Midbrain (tissue), 1 donor: ENCODE measurements at regions not wholly inside any gene's neighbourhood (a gene's known extent, or its start where the extent isn't known, plus 50 kb on each side); places are given as distances from the start of the nearest gene placed in this dataset.

Experiments
- DNase-seq: peaks from one replicate; lab custom pipeline; 2025; lab: John Stamatoyannopoulos, UW

DNA sequence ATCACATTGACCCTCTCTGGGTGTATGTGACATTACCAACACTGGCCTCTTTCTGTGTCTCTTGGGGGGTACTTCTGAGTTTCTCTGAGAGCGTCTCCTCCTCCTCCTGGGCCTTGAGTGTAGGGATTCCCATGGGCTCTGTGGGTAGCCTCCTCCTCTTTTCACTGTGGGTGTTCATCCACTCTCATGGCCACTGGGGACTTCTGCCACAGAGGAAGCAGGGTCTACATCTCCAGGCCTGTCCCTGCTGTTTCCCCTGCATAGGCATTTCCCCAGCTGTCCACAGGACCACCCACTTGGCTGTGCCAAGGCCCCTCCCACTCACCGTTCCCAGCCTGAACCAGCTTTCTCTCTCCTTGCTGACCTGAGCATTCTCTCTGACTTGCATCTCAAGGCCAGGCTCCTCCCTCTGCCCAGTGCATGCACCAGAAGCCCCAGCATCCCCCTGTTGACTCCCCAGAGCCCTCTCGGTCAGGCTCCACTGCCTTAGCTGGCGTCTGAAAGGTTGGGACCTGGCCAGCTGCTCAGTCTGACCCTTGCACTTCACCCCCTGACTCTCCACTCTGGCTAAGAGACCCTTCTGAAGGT, 487.6 kb downstream of the GLRX3 start:
- DNase-seq = no peak

DNA sequence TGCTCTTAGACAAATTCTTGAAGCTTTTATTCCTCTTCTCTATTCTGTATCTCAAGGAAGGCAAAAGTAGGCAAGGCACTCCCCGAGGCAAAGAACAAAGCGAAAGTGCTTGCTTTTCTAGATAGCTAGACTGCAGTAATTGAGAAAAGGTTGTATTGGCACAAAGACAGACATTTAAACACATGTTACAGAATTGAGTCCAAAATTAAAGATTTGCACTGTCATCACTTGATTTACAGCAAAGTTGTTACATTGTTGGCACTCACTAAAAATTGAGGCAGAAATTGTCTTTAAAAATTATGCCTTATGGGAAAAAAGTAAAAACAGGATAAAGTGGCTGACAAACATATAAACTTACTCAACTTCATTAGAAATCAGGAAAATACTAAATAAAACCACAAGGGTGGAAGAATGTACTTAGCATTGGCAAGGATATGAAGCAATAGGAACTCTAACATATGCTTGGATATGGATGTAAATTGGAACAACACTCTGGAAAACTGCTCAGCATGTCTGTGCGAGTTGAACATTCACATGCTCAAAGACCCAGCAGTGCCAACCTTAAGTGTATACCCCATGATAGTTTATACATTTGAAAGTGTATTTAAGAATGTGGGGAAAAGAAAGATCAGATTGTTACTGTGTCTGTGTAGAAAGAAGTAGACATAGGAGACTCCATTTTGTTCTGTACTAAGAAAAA, 491.3 kb downstream of the GLRX3 start:
- no peak for DNase-seq

DNA sequence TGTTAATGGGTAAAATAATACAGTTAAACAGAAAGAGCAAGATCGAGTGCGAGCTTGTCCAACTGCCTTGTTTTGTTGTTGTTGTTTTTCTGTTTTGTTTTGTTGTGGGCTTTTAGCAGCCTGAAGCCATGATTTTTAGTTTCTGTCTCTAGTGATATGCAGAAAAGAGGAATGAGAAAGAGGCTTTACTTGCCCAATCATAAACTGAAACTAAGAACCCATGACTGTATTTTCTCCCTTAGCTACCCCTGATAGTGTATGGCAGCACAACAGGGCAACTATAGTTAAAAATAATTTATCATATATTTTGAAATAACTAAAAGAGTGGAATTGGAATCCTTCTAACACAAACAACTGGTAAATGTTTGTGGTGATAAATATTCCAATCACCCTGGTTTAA, 493.9 kb downstream of the GLRX3 start:
- no peak for DNase-seq

DNA sequence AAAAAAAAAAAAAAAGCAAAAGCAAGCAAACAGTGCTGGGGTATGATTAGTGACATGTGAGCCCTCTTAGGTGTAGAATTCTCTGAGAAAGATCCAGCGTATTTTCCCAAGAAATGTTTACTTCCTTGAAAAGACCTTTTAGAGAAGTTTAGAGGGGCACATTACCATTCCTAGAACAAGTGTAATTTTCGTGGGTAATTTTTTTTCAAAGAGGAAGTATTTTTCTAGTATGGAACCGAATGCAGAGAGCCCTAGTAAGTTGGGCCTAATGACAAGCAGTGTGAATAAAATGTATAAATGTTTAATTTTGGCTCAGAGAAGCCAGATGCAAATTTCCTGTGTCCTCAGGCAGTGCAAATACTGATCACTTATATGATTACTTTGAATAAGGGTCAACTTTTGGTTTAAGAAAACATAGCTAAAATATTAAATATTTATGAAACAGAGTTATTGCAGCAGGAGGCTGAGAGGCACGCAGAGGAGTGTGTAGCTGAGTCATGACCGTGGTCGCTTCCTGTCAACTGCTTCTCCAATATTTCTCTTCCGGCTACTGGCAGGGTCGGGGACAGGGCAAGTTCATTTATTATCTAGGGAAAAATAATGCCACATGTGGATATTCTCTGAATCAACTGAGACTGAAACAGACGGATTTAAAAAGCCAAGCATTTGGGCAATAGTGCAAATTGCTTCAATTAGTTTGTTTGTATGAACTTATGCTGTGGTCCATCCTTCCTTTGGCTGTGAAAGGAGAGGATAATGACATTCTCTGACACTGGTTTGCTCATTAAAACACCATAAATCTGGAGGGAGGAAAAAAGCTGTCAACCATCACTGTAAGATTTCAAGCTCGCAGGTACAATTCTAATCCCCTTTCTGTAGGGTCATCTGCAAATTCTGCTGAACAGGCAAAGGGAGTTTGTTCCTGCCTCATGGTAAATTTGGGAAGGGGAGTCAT, 495.2 kb downstream of the GLRX3 start:
- DNase-seq = no peak

DNA sequence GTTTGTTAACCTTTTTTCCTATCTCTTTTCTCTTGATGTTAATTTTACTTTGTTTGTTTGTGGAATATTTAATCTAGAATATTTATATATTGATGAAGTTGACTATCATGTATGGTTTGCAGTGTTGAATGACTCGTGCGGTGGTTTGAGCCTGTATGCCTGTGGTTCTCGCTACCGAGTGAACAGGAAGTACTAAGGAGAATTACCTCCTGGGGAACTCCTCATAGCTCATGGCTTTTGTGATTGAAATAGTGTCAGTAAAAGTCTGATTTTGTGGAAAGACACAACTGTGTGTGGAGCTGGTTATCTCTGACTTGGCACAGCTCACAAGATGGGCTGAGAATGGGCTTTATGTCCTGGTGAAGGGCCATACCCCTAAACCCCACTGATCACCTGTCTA, 498.6 kb downstream of the GLRX3 start:
- no peak for DNase-seq

DNA sequence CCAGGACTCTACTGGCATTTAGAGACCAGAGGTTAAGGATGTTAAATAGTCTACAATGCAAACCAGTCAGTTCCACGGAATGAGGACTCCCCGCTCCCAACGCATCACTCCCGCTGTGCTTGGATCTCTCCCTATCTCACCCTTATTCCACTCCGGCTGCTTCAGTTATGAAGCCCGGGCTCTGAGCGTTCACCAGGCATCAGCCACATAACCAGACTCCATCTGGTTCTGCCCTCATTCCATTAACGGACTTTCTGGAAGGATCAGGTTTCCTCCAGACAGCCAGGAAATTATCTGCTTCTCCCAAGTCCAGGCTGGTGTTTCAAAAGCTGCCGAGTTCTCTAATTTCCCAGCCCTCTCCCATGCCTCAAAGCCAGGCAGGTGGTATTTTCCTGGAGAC, 499.3 kb downstream of the GLRX3 start:
- DNase-seq = no peak

DNA sequence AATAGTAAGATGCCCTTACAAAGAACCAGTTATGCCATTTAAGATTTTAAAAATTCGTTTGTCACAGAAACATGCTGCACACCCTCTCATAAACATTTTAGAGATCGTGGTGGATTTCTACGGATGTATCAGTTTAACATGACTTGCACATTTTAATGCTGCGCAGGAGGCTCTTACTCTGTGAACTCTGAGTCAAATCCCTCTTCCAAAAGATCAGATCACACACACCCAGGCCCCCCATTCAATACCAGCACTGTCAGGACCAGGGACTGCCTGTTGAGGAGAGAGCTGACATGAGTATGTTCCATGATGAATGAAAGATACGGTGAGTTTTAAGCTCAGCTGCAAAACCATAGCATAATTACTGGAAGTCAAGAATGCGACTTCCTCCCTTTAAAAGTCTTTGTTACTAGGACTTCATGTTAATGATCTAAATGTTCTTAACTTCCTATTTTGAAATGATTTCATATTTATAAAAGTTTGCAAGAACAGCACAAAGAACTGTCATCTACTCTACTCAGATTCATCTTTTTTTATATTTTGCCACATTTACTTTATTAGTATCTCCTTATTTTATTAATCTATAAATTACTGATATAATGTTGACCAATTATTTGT, 500.2 kb downstream of the GLRX3 start:
- no peak for DNase-seq

DNA sequence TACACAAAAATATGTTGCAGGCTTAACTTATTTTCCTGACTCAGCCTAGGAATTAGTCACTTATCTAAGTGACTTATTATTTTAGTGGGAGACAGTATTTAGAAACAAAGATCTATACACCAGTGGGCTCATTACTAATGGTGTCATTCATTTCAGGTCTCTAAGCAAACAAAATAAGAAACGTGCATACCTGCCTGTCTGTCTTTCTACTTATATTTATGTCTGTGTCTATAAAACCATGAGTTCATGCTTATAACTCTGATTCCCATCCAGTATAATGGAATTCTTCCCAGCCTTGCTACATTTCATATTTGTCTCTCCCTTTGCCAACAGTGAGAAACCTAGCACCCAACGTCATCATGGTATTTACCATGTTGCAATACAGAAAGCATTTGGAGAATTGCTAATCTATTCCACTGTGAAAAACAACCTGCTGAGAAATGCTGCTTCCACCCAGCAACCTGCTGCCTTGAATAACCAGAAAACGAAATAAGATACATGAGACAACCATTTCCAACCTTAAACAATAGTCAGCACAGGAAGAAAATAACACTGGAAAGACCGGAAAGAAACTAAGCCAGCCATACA, 501.0 kb downstream of the GLRX3 start:
- DNase-seq = no peak

DNA sequence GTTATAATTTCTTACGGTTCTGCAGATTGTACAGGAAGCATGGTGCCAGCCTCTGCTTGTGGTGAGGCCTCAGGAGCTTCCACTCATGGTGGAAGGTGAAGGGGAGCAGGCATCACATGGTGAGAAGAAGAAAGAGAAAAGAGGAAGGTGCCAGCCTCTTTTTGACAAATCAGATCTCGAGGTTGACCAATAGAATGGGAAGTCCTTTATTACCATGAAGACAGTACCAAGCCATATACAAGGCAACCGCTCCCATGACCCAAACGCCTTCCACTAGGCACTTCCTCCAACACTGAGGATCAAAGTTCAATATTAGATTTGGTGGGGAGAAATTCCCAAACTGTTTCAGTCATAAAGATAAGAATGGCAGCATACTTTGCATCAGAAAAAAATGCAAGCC, 502.8 kb downstream of the GLRX3 start:
- DNase-seq = no peak

DNA sequence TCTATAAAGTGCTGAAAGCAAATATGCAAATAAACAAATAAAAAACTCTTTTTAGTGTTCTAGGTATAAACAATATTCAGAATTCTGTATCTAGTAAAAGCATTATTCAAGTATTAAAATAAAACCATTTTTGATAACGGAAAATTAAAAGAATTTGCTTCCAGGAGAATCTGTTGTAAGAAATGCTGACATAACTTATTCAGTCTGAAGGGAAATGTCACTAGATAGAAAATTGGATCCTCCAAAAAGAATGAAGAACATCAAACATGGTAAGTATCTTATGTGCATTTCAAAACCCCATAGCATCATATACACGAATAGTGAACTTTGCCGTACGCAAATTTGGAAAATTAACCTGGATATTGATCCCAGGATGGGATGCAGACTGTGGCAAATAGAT, 506.7 kb downstream of the GLRX3 start:
- DNase-seq = no peak

DNA sequence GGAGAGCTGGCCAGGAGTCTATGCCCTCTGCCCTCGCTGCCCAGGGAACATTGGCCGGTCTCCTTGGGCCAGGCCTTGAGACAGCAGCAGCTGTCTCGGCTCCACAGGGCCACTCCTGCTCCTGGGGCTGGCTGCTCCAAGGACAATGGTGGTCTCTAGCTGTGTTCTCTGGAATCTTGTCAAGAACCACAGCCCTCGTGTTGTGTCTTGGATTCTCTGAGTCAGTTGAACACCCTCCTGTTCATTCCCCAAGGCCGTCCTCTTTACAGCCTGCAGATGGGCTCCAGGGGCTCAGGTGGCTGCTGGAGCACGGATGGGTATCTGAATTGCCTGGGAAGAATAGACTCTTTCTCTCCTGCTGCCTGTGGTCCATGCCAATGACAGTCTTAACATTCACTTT, 511.1 kb downstream of the GLRX3 start:
- no peak for DNase-seq

DNA sequence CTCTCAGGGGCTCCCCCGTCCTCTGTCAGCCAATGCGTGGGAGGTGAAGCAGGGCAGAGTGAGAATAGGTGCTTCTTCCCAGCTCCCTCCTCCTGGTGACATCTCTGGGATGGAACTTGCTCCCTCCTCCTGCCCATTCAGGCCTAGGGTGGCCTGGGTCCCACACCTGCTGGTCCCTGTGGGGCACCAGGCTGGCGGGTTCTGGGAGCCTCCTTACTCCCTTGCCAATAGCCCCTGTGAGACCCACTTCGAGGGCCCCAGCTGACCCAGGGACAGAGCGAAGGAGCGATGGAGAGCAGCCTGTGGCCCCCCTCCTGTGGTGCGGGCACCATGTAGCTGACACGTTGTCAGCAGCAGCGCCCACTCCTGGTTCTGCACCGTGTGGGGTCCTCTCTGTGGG, 512.6 kb downstream of the GLRX3 start:
- DNase-seq = no peak

DNA sequence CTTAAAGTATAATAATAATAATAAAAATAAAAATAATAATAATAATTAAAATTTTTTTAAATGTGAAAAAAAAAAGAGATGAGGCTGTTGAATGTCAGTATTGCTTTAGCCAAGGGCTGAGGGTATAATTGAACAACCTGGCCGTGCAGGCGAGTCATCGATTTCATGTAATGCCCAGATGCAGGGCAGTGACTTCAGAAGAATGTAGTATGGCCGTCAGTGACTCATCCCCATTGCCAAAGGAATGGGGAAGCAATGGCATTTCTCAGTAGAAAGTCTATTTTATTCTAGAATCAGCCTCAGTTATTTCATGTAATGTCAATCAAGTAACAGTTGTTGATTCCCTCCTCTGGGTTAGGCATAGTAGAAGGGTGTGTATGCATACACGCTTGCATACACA, 516.4 kb downstream of the GLRX3 start:
- DNase-seq = no peak

DNA sequence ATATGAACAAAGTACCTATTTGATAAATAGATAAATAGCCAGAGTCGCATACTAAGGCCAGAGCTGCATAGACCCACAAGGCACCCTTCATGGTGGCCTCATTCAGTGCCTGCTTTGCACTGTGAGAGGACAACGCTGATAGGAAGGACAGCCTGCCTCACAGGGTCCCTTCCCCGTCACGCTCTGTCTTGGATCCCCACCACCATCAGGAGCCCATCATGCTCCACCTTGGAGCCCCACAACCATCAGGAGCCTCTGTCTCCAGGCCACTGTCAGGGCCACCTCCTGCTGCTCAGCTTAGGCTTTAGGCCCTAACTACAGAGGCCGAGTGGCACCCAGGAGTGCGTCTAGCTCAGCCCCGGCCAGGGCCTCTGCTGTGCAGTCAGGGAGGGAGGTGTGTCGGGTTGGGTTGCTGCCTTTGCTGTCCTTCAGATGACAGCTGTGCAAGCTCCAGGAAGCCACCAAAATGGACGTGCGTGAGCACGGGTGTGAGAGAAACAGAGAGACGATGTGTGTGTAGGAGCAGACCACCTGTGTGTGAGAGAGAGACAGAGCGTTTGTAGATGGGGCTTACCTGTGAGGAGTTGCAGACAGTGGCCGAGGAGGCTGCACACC, 516.9 kb downstream of the GLRX3 start:
- DNase-seq = no peak

DNA sequence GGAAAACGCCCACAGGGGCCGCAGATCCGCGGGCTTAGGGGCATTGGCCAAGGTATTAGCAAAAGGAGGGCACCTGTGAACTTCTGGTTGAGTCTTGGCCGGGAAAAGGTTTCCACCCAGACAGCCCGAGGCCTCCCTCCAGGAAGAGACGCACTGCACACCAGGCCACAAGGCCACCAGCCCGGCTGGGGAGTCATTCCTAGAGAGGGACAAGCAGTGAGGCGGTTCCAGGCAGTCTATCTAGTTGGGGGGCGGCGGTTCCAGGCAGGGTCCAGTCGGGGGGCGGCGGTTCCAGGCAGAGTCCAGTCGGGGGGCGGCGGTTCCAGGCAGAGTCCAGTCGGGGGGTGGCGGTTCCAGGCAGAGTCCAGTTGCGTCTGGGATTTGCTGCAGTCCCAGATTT, 518.5 kb downstream of the GLRX3 start:
- DNase-seq = no peak

DNA sequence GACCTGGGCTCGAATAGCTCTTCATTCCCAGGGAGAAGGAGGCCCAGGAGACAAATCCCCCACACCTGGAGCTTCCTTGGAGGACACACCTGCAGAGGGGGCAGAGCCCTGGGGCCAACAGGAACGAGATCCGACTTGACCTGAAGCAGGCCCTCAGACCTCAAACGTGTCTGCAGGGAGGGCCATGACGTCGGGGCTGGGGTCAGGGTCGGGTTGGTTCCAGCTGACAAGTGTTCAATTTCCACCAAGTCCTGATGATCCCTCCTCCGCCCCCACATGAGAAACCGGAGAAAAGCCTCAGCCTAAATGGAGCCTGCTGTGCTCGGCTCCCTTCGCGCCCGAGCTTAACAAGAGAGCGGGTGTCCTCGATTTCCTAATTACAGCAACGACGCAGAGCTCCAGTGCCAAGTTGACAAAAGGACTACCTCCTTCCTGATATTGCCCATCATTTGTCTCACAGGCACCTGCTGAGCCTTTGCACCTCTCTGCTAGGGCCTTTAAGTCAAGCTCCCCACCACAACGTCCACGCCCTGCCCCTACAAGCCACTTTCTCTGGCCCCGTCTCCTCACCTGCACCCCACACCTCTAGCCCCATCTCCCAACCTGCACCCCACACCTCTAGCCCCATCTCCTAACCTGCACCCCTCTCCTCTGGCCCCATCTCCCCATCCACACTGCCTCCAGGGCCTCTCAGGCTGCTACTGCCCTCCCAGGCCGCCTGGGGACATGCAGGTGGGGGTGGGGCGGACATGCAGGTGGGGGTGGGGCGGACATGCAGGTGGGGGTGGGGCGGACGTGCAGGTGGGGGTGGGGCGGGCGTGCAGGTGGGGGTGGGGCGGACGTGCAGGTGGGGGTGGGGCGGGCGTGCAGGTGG, 519.4 kb downstream of the GLRX3 start:
- no peak for DNase-seq

DNA sequence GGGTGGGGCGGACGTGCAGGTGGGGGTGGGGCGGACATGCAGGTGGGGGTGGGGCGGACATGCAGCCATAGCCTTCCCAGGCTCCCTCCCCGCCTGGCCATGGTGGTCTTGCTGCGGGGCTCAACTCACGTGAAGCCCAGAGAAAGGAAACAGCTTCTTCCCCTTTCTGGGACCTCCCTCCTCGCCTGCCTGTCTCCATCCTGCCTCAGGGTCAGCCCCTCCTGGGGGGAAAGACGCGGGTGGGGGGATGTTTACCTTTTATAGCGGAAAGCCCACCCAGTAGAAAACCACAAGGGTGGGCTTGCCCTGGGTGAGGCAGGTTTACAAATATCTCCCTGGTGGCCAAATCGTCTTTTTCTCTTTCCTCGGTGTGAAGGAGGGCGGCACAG, 520.0 kb downstream of the GLRX3 start:
- DNase-seq = no peak

DNA sequence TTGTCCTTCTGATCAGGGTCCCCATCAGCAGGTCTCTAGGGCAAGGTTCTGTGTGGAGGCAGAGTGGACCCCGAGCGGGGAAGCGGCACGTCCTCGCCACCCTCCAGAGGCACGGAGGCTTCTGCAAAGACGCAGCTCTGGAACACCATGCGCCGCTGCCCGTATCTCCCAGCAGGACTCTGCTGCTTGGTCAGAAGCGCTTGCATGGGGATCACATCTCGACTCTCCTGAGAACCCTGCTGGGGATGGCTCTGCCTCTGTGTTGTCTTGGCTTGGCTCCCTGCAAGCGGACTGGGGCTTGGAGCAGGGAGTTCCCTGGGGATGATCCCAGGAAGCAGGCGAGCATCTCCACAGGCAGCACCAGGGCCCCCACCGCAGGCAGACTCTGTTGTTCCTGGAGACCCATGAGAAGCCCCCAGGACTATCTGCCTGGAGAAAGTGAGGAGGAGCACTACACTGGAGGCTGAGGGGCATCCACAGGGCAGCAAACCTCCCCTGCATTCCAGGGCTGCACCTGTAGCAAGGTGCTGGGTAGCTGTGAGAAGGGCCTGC, 520.5 kb downstream of the GLRX3 start:
- DNase-seq = no peak

DNA sequence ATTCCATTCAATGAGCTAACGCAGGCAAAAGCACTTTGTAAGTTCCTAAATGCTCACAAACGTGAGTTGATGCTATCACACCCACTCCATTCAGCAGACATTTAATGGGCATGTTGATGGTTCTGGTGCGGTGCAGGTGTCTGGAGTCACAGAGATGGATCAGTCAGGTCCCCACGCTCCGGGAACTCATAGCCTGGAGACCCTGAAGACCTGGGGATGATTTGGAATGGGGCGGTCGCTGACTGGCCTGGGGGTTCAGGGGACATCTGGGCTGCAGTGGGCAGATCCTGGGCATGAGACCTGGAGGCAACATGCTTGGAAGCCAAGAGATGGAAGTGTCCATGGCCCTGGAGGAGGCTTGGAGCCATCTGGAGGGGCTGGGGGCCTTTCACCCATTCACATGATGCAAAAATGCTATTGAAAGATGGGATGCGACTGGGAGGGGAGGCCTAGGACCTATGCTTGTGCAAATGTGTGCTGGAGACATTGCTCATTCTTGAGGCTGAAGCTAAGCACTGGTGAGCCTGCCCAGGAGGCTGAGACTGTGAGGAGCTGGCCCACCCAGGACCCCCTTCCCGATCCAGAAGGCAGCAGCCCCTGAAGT, 522.6 kb downstream of the GLRX3 start:
- DNase-seq = no peak

DNA sequence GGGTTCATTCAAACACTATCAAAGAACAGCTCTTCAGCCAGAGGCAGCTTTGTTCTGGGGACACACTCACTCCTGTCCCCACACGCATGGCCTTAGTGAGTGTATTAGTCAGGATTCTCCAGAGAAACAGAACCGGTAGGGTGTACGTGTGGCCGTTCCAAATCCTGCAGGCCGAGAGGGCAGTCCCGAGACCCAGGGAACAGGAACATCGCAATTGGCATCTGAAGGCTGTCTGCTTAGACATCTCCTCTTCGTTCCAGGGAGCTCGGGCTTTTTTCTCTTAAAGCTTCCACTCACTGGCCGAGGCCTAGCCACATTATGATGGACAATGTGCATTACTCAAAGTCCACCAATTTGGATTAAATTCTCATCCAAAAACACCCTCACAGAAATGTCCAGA, 523.3 kb downstream of the GLRX3 start:
- no peak for DNase-seq
